H9 (cell line): ENCODE measurements at regions not wholly inside any gene's neighbourhood (a gene's known extent, or its start where the extent isn't known, plus 50 kb on each side); places are given as distances from the start of the nearest gene placed in this dataset.

ENCODE experiments used
- DNase-seq: peaks from one replicate; pipeline ENCODE4 v3.0.0-alpha.2; 2017
- H2AFZ ChIP-seq: one replicate; pipeline ENCODE4 v1.6.1; 2013; ENCODE audit warnings: mild to moderate bottlenecking, low read length, control low read depth, moderate library complexity
- H2AK5ac ChIP-seq: 2 replicates; pipeline ENCODE4 v1.6.1; 2013; ENCODE audit warnings: low read length, control low read depth, mixed read lengths; ENCODE audit not compliant: insufficient read length
- H2BK120ac ChIP-seq: one replicate; pipeline ENCODE4 v1.6.1; 2013; ENCODE audit warnings: low read depth, mild to moderate bottlenecking, low read length, control low read depth, inconsistent platforms; ENCODE audit not compliant: poor library complexity, severe bottlenecking
- H2BK12ac ChIP-seq: 2 replicates; pipeline ENCODE4 v1.6.1; 2013; ENCODE audit warnings: low read length, control low read depth, mixed read lengths, low read depth; ENCODE audit not compliant: insufficient read length
- H2BK15ac ChIP-seq: 2 replicates; pipeline ENCODE4 v1.6.1; 2013; ENCODE audit warnings: low read depth, low read length, control low read depth
- H2BK20ac ChIP-seq: one replicate; pipeline ENCODE4 v1.6.1; 2013; ENCODE audit warnings: low read depth, mild to moderate bottlenecking, low read length, control low read depth, inconsistent platforms; ENCODE audit not compliant: poor library complexity, severe bottlenecking
- H2BK5ac ChIP-seq: 2 replicates; pipeline ENCODE4 v1.6.1; 2013; ENCODE audit warnings: low read length, control low read depth, mixed read lengths; ENCODE audit not compliant: insufficient read length
- H3K14ac ChIP-seq: 2 replicates; pipeline ENCODE4 v1.6.1; 2013; ENCODE audit warnings: low read length, control low read depth; ENCODE audit not compliant: insufficient read depth
- H3K18ac ChIP-seq: 2 replicates; pipeline ENCODE4 v1.6.1; 2013; ENCODE audit warnings: low read depth, mild to moderate bottlenecking, mixed read lengths, low read length, control low read depth; ENCODE audit not compliant: insufficient read length
- H3K23ac ChIP-seq: 2 replicates; pipeline ENCODE4 v1.6.1; 2013; ENCODE audit warnings: low read length, control low read depth, mixed read lengths, low read depth; ENCODE audit not compliant: insufficient read length
- H3K23me2 ChIP-seq: 2 replicates; pipeline ENCODE4 v1.6.1; 2013; ENCODE audit warnings: low read depth, mild to moderate bottlenecking, mixed read lengths, low read length, control low read depth; ENCODE audit not compliant: insufficient read length, poor library complexity, severe bottlenecking
- H3K27ac ChIP-seq: 2 replicates; pipeline ENCODE4 v1.5.1; 2013; ENCODE audit warnings: low read length, control low read depth, mixed read lengths, low read depth; ENCODE audit not compliant: insufficient read length
- H3K27me3 ChIP-seq: 2 replicates; pipeline ENCODE4 v1.6.1; 2013; ENCODE audit warnings: low read length, control low read depth, inconsistent platforms; ENCODE audit not compliant: insufficient read depth
- H3K4ac ChIP-seq: 2 replicates; pipeline ENCODE4 v1.6.1; 2013; ENCODE audit warnings: low read depth, mild to moderate bottlenecking, control low read depth, inconsistent platforms, low read length, moderate library complexity
- H3K4me1 ChIP-seq: 2 replicates; pipeline ENCODE4 v1.6.1; 2013; ENCODE audit warnings: low read length, control low read depth, inconsistent platforms; ENCODE audit not compliant: insufficient read depth
- H3K4me2 ChIP-seq: 2 replicates; pipeline ENCODE4 v1.6.1; 2013; ENCODE audit warnings: low read length, control low read depth, mixed read lengths; ENCODE audit not compliant: insufficient read length, insufficient read depth
- H3K56ac ChIP-seq: 2 replicates; pipeline ENCODE4 v1.6.1; 2013; ENCODE audit warnings: low read depth, mild to moderate bottlenecking, mixed read lengths, low read length, control low read depth; ENCODE audit not compliant: insufficient read length
- H3K79me1 ChIP-seq: 2 replicates; pipeline ENCODE4 v1.6.1; 2013; ENCODE audit warnings: low read depth, mild to moderate bottlenecking, moderate library complexity, low read length, control low read depth, inconsistent platforms; ENCODE audit not compliant: insufficient read depth, poor library complexity, severe bottlenecking
- H3K79me2 ChIP-seq: 2 replicates; pipeline ENCODE4 v1.6.1; 2013; ENCODE audit warnings: low read length, control low read depth, inconsistent platforms; ENCODE audit not compliant: insufficient read depth
- H3K9ac ChIP-seq: 2 replicates; pipeline ENCODE4 v1.6.1; 2013; ENCODE audit warnings: low read length, control low read depth, mixed read lengths; ENCODE audit not compliant: insufficient read length; ENCODE audit errors: extremely low read depth
- H3K9me3 ChIP-seq: one replicate; pipeline ENCODE4 v1.6.1; 2013; ENCODE audit warnings: low read depth, low read length, inconsistent platforms; ENCODE audit not compliant: control insufficient read depth
- H3T11ph ChIP-seq: one replicate; pipeline ENCODE4 v1.6.1; 2013; ENCODE audit warnings: mild to moderate bottlenecking, low read length, control low read depth, inconsistent platforms
- H4K20me1 ChIP-seq: one replicate; pipeline ENCODE4 v1.6.1; 2013; ENCODE audit not compliant: control insufficient read depth, insufficient read length, insufficient read depth
- H4K5ac ChIP-seq: 2 replicates; pipeline ENCODE4 v1.6.1; 2013; ENCODE audit warnings: low read depth, mild to moderate bottlenecking, mixed read lengths, low read length, control low read depth; ENCODE audit not compliant: insufficient read length
- H4K8ac ChIP-seq: replicated peaks from 2 replicates; pipeline ENCODE4 v1.6.1; 2013; ENCODE audit warnings: low read length, control low read depth, mixed read lengths, low read depth; ENCODE audit not compliant: insufficient read length
- H4K91ac ChIP-seq: 2 replicates; pipeline ENCODE4 v1.6.1; 2013; ENCODE audit warnings: low read depth, mild to moderate bottlenecking, moderate library complexity, mixed read lengths, low read length, control low read depth; ENCODE audit not compliant: insufficient read length
- H3K27ac Mint-ChIP-seq, 3 experiments: 2 replicates in 2 of 3; 3 replicates in 1 of 3; pipeline ENCODE4 v1.8.0; 2020 to 2021; ENCODE audit warnings: mixed read lengths in 3 of 3, mild to moderate bottlenecking in 1 of 3, moderate library complexity in 1 of 3
- H3K27me3 Mint-ChIP-seq: 2 replicates; pipeline ENCODE4 v1.8.0; 2021; ENCODE audit warnings: low read depth, mild to moderate bottlenecking, moderate library complexity, mixed read lengths
- H3K36me3 Mint-ChIP-seq, 3 experiments: 2 replicates in 2 of 3; 3 replicates in 1 of 3; pipeline ENCODE4 v1.8.0; 2020 to 2021; ENCODE audit warnings: low read depth in 3 of 3, mixed read lengths in 3 of 3; ENCODE audit not compliant: insufficient read depth in 1 of 3
- H3K4me1 Mint-ChIP-seq, 2 experiments: 2 replicates each; pipeline ENCODE4 v1.8.0; 2020; ENCODE audit warnings: mixed read lengths in 2 of 2
- H3K4me3 Mint-ChIP-seq, 2 experiments: 2 replicates in 1 of 2; 3 replicates in 1 of 2; pipeline ENCODE4 v1.8.0; 2020 to 2021; ENCODE audit warnings: mild to moderate bottlenecking in 2 of 2, mixed read lengths in 2 of 2, moderate library complexity in 1 of 2
- H3K9me3 Mint-ChIP-seq, 2 experiments: 2 replicates in 1 of 2; 3 replicates in 1 of 2; pipeline ENCODE4 v1.8.0; 2020; ENCODE audit warnings: mild to moderate bottlenecking in 2 of 2, mixed read lengths in 2 of 2, moderate library complexity in 1 of 2
- CTCF ChIP-seq: fragments of 200-600 bp; sonication (generic); conservative IDR thresholded peaks from 3 replicates; pipeline ENCODE4 v1.8.0; 2021; ENCODE audit warnings: antibody characterized with exemption, mild to moderate bottlenecking
- WGBS: extraction: QIAGEN DNeasy Blood & Tissue Kit; methylation state at CpG from one replicate; pipeline ENCODE4 v1.1.7; 2013; ENCODE audit warnings: missing lambda C conversion rate, low lambda C conversion rate, mixed read lengths; ENCODE audit not compliant: insufficient read length; ENCODE audit errors: extremely low coverage; 5-methylcytosine and 5-hydroxymethylcytosine counted together

GRCh38 chr14:105937253-105938054, 411.1 kb downstream of the TMEM121 start:
- Histone ChIP-seq H3K18ac (no peak overlapping the region), H2BK5ac (no peak overlapping the region), H3K27me3 (no peaks in the 10 kb centered on the region), H3K79me2 (no peaks in the 10 kb centered on the region), H3K14ac (no peak overlapping the region), H3K4me2 (no peak overlapping the region), H4K91ac (no peak overlapping the region), H2BK15ac (no peak overlapping the region), H3K9ac (no peak overlapping the region), H3K4ac (no peak overlapping the region), H3K79me1 (no peaks in the 10 kb centered on the region), H2BK120ac (no peak overlapping the region), H3K23ac (no peak overlapping the region), H2AK5ac (no peak overlapping the region), H3K4me1 (no peaks in the 10 kb centered on the region), H3K27ac (no peak overlapping the region), H2BK12ac (no peak overlapping the region), H2AFZ (no peak overlapping the region), H3K23me2 (no peaks in the 10 kb centered on the region), H3K9me3 (peaks cover 99% of the 10 kb centered on the region), H4K20me1 (no peaks in the 10 kb centered on the region), H4K5ac (no peak overlapping the region), H2BK20ac (no peak overlapping the region), H4K8ac (no peak overlapping the region), H3K56ac (no peak overlapping the region), H3T11ph (no peak overlapping the region)
- WGBS = no CpG with 5 or more reads among the region's 11 CpGs
- Mint-ChIP-seq H3K4me1 (no peaks in the 10 kb centered on the region), H3K36me3 (peaks cover 6 to 40% (median 12%) of the 10 kb centered on the region in 3 experiments; a peak in 6 of 7 replicates), H3K27ac (no peak overlapping the region), H3K9me3 (peaks cover 95 to 98% of the 10 kb centered on the region in 2 experiments), H3K27me3 (peaks cover 3% of the 10 kb centered on the region; the same call in 1 of the 2 replicates), H3K4me3 (no peak overlapping the region; a peak in 1 of 5 replicates)
- DNase-seq = no peak
- TF ChIP-seq CTCF = no peak
